Heart right ventricle (tissue), 16 donors: ENCODE measurements at regions not wholly inside any gene's neighbourhood (a gene's known extent, or its start where the extent isn't known, plus 50 kb on each side); places are given as distances from the start of the nearest gene placed in this dataset.

Experiments used
- ATAC-seq, 8 donors: fragments of 200-7000 bp; cut with Tn5 transposase; one replicate each; pipeline ENCODE4 v1.9.1; 2020; ENCODE audit warnings: mild to moderate bottlenecking in 8 of 8, moderate library complexity in 8 of 8, moderate number of reproducible peaks in 1 of 8
- DNase-seq, 2 donors: peaks; one replicate each; pipeline ENCODE4 v3.0.0-alpha.2; 2020
- H3K27ac ChIP-seq, 10 donors: fragments of 200-600 bp; sonication (generic) in 2 of 10; one replicate each; pipeline versions ENCODE4 v1.5.0 to v1.8.0; 2020 to 2022; ENCODE audit warnings: mild to moderate bottlenecking in 3 of 10
- H3K27me3 ChIP-seq, 7 donors: fragments of 200-600 bp; one replicate each; pipeline ENCODE4 v1.8.0; 2021 to 2022; ENCODE audit warnings: mild to moderate bottlenecking in 2 of 7
- H3K36me3 ChIP-seq, 9 donors: fragments of 200-600 bp; sonication (generic) in 1 of 9; one replicate each; pipeline versions ENCODE4 v1.5.0 to v1.8.0; 2020 to 2022; ENCODE audit warnings: mild to moderate bottlenecking in 2 of 9
- H3K4me1 ChIP-seq, 9 donors: fragments of 200-600 bp; sonication (generic) in 1 of 9; one replicate each; pipeline versions ENCODE4 v1.5.0 to v1.8.0; 2020 to 2022; ENCODE audit warnings: mild to moderate bottlenecking in 4 of 9
- H3K4me3 ChIP-seq, 10 donors: fragments of 200-600 bp; sonication (generic) in 2 of 10; one replicate each; pipeline versions ENCODE4 v1.5.0 to v1.8.0; 2020 to 2022; ENCODE audit warnings: mild to moderate bottlenecking in 7 of 10, moderate library complexity in 2 of 10
- H3K9me3 ChIP-seq, 11 donors: fragments of 200-600 bp in 10 of 11; sonication (generic) in 2 of 11; one replicate each; pipeline versions ENCODE4 v1.5.0 to v1.8.0; 2013 to 2022; ENCODE audit warnings: mild to moderate bottlenecking in 2 of 11, control low read depth in 1 of 11, moderate library complexity in 1 of 11
- CTCF ChIP-seq, 9 donors: fragments of 200-600 bp; sonication (generic) in 2 of 9; IDR thresholded peaks; one replicate each; pipeline versions ENCODE4 v1.5.0 to v1.8.0; 2021 to 2022; ENCODE audit warnings: antibody characterized with exemption in 9 of 9, mild to moderate bottlenecking in 5 of 9, moderate library complexity in 1 of 9
- WGBS, 2 donors: extraction: QIAGEN DNeasy Blood & Tissue Kit; methylation state at CpG; one replicate each; pipeline ENCODE4 v1.1.7; 2013; ENCODE audit warnings: inconsistent platforms in 1 of 2; 5-methylcytosine and 5-hydroxymethylcytosine counted together
- intact Hi-C, 10 donors: fragments of 100-400 bp; cut with DNase I; formaldehyde crosslinking; loops; one replicate each; pipeline versions ENCODE4 v1.11.1 to v1.14.2; 2022
- donor health status: Arrhythmogenic right ventricular cardiomyopathy.
- donor health status: ischemic (EF 13 %, LVEDD 7.1; RV severe dilation, severe dysfunction).
- donor health status: healthy with polysubstance abuse.
- donor health status: DM: no; HTN: yes; CAD: no.
- donor health status: DM: no; HTN: no; CAD: no.
- donor health status: ischemic (EF 25% LVEDD 6.9; RV normal size, moderate dysfunction).
- donor health status: ischemic (EF 25% LVEDD 5.7; RV mildly dilated, moderate dysfunction).
- donor health status: healthy.
- donor health status: DM: yes; HTN: yes; CAD: no.
- donor health status: Ischemic cardiomyopathy.
- donor health status: ischemic (EF 35%, LVEDD 5.7; RV mildly dilated, moderate dysfunction).
- donor health status: nonischemic (EF 11% LVEDD 7.7; RV severe dilation, severe dysfunction).
- donor health status: DM: yes; HTN: yes; CAD: no.
- donor health status: PGD.
- donor health status: ischemic (EF 29% LVEDD 5.4; RV normal size, mild dysfunction).
- donor health status: nonischemic (EF 23%, LVEDD 6.1; RV moderate dilation, normal function).

DNA sequence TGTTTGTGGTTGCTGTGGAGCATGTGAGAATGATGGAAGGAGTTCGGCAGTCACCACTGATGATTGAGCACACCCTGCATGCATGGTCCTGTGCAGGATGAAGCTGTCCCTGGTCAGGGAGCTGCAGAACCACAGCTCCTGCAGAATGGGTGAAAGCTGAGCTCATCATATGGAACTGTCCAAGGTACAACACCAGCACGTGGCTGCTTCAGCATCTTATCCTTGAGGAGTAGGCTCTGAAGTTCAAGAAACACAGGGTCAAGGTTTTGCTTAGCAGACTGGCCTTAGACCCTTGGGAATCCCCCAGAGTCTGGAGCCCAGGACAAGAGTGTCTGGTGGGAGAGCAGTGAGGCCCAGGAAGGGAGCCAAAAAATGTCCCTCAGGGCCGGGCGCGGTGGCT lies 182.4 kb upstream of the LARGE1 start:
- no peak for DNase-seq
- H3K9me3 ChIP-seq, result peaks cover 0 to 6% (median 0%) of the 10 kb centered on the region in 11 donors
- H3K4me3 ChIP-seq, result no peak overlapping the region
- 73% methylated on average over 5 of the region's 5 CpGs for WGBS, 2 donors
- no peak overlapping the region for H3K27ac ChIP-seq
- no peak for TF ChIP-seq CTCF (IDR thresholded peaks at IDR 0.05)
- intact Hi-C loops, result loop anchor here in 5 of 10 donors (5.0 to 10.0 kb wide), 6 partner anchors 175 to 808 kb away; partner anchors contain the start of gene LARGE1 (in 1 of the 5)
- H3K27me3 ChIP-seq, result peaks cover 0 to 30% (median 13%) of the 10 kb centered on the region in 7 donors
- H3K36me3 ChIP-seq, result no peaks in the 10 kb centered on the region
- no peak for ATAC-seq
- no peaks in the 10 kb centered on the region for H3K4me1 ChIP-seq

- intact Hi-C loops, result loop anchor here in 8 of 10 donors (1.0 to 10.0 kb wide), 10 partner anchors 178 to 811 kb away; partner anchors contain the start of gene LARGE1 (in 4 of the 8)
- TF ChIP-seq CTCF (IDR thresholded peaks at IDR 0.05), result peak; percentile 35 to 75 (median 69)
- H3K36me3 ChIP-seq, result no peaks in the 10 kb centered on the region
- peaks cover 0 to 26% (median 8%) of the 10 kb centered on the region in 7 donors for H3K27me3 ChIP-seq
- 8 to 15% methylated on average over 10 of the region's 10 CpGs for WGBS, 2 donors
- no peak overlapping the region for H3K4me3 ChIP-seq
- ATAC-seq (peak in 5 of 8 donors; percentile 62 to 83 (median 70)), DNase-seq (peak; percentile 43 to 54)
- no peak overlapping the region for H3K27ac ChIP-seq
- H3K4me1 ChIP-seq, result no peaks in the 10 kb centered on the region
- H3K9me3 ChIP-seq, result no peaks in the 10 kb centered on the region
Observed at GRCh38 chr22:34105461-34106062, 185.3 kb upstream of the LARGE1 start.

DNA sequence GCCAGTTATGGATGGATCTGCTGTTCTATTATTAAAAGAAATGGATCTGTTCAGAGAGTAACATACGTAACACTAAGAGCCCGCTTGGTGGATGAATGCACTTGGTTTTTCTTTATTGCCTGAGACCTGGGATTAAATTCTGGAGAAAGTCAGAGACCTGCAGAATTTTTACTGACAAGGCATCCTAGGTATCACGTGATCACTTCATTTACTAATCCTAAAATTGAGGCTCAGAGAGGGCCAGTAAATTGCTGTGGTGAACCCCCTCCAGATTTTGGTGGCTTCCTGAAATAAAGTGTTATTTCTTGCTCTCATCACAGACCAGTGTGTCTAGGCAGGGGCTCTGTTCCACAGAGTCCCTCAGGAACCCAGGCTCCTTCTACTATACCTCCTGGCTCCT lies 187.9 kb upstream of the LARGE1 start:
- H3K27ac ChIP-seq, result no peak overlapping the region
- H3K36me3 ChIP-seq, result no peaks in the 10 kb centered on the region
- no peaks in the 10 kb centered on the region for H3K4me1 ChIP-seq
- DNase-seq, result no peak
- intact Hi-C loops, result loop anchor here in 7 of 10 donors (5.0 to 10.0 kb wide), 9 partner anchors 181 to 813 kb away; partner anchors contain the start of gene LARGE1 (in 4 of the 7)
- no peak for TF ChIP-seq CTCF (IDR thresholded peaks at IDR 0.05)
- ATAC-seq, result no peak
- H3K9me3 ChIP-seq, result no peaks in the 10 kb centered on the region
- peaks cover 0 to 20% (median 5%) of the 10 kb centered on the region in 7 donors for H3K27me3 ChIP-seq
- H3K4me3 ChIP-seq, result no peak overlapping the region
- WGBS, 2 donors, result 83 to 88% methylated on average over 3 of the region's 3 CpGs

GRCh38 chr22:34111210-34111824 lies 191.0 kb upstream of the LARGE1 start:
- H3K27me3 ChIP-seq, result peaks cover 0 to 10% (median 5%) of the 10 kb centered on the region in 7 donors
- peak in 6 of 8 donors; percentile 46 to 73 (median 61) for ATAC-seq

More at GRCh38 chr22:34111210-34111824, 191.0 kb upstream of the LARGE1 start:
- WGBS, 2 donors, result 4 to 9% methylated on average over 7 of the region's 7 CpGs
- intact Hi-C loops, result loop anchor here in 5 of 10 donors (2.0 to 10.0 kb wide), 5 partner anchors 184 to 809 kb away; no protein-coding TSS in a partner anchor
- Histone ChIP-seq H3K4me3 (no peak overlapping the region), H3K27ac (no peak overlapping the region), H3K4me1 (no peaks in the 10 kb centered on the region), H3K9me3 (no peaks in the 10 kb centered on the region), H3K36me3 (no peaks in the 10 kb centered on the region)
- TF ChIP-seq CTCF (IDR thresholded peaks at IDR 0.05), result peak; percentile 34 to 76 (median 74)
- peak in 1 of 2 donors; percentile 9 for DNase-seq
